SHP77 (cell line): ENCODE measurements at regions not wholly inside any gene's neighbourhood (a gene's known extent, or its start where the extent isn't known, plus 50 kb on each side); places are given as distances from the start of the nearest gene placed in this dataset.
A peak's percentile ranks its signal among the peaks of the same experiment; 100 is the strongest.

Experiments
- DNase-seq, 2 experiments: peaks; one replicate each; lab custom pipeline; 2025; lab: John Stamatoyannopoulos, UW

- DNase-seq, result no peak
Observed at GRCh38 chr1:173400387-173400995, 76.6 kb upstream of the PRDX6 start.

GRCh38 chr1:173403996-173404395, 73.1 kb upstream of the PRDX6 start:
- DNase-seq, result no peak

GRCh38 chr1:173405281-173405680, 71.9 kb upstream of the PRDX6 start:
- DNase-seq, result no peak

- no peak for DNase-seq
Observed at GRCh38 chr1:173405834-173406233, 71.3 kb upstream of the PRDX6 start.

- DNase-seq, result peak; percentile 11 to 23
Observed at GRCh38 chr1:173406783-173407230, 70.3 kb upstream of the PRDX6 start.

GRCh38 chr1:173407846-173408245, 69.3 kb upstream of the PRDX6 start:
- no peak for DNase-seq

- DNase-seq, result no peak
Observed at GRCh38 chr1:173408886-173409285, 68.2 kb upstream of the PRDX6 start.

GRCh38 chr1:173409613-173410012, 67.5 kb upstream of the PRDX6 start:
- DNase-seq, result no peak

- DNase-seq, result no peak
Observed at GRCh38 chr1:173410133-173410793, 66.9 kb upstream of the PRDX6 start.

GRCh38 chr1:173410794-173411236, 66.3 kb upstream of the PRDX6 start:
- DNase-seq, result no peak

GRCh38 chr1:173411835-173412742, 65.0 kb upstream of the PRDX6 start:
- DNase-seq, result no peak

GRCh38 chr1:173413271-173413707, 63.8 kb upstream of the PRDX6 start:
- no peak for DNase-seq

- no peak for DNase-seq
Observed at GRCh38 chr1:173414136-173414535, 63.0 kb upstream of the PRDX6 start.

GRCh38 chr1:173414539-173415226, 62.5 kb upstream of the PRDX6 start:
- no peak for DNase-seq

GRCh38 chr1:173415490-173415889, 61.6 kb upstream of the PRDX6 start:
- no peak for DNase-seq

- no peak for DNase-seq
Observed at GRCh38 chr1:173415905-173416450, 61.2 kb upstream of the PRDX6 start.

- no peak for DNase-seq
Observed at GRCh38 chr1:173417563-173417962, 59.6 kb upstream of the PRDX6 start.

- DNase-seq, result no peak
Observed at GRCh38 chr1:173418107-173418985, 58.8 kb upstream of the PRDX6 start.

- peak; percentile 29 to 49 for DNase-seq
Observed at GRCh38 chr1:173420330-173420806, 56.8 kb upstream of the PRDX6 start.

- no peak for DNase-seq
Observed at GRCh38 chr1:173421286-173421685, 55.8 kb upstream of the PRDX6 start.

GRCh38 chr1:173421789-173422188, 55.3 kb upstream of the PRDX6 start:
- DNase-seq, result no peak
